NCI-H1930 (cell line): ENCODE measurements at regions not wholly inside any gene's neighbourhood (a gene's known extent, or its start where the extent isn't known, plus 50 kb on each side); places are given as distances from the start of the nearest gene placed in this dataset.

ENCODE experiments used
- DNase-seq, 2 experiments: peaks; one replicate each; lab custom pipeline; 2025; lab: John Stamatoyannopoulos, UW

DNA sequence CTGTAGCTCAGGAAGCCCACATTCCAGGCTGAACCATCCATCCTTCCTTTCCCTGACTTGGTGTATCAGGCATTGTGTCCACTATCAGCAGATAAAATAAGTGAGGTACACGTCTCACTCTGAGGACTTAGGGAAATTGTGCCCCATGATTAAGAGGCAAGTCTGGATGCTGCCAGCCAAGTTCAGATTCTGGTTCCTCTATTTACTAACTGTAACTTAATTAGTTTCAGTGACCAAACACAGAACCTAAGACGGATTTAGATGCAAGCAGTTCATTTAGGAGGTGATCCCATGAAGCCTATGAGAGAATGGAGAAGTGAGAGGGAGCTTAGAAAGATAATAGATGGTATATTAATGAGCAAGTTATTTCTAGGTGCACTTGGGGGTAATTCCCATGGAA is 56.6 kb upstream of the PACRGL start:
- DNase-seq = no peak

DNA sequence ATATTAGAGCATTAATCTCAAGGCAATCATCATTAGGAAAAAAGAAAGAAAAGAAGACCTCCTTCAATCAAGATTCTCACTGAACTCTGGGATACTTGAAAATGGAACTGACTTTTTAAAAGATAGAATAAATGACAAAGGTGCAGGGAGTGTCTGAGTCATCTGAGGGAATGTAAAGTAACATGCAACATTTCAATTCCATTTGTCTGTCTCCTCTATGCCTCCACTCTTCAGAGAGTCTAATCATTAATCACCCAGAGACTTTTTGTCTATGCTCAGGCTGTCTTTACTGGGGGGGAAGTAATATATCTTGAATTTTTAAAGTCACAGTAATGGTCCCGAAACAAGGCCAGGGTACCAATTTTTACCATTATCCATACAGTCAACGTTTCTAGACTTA is 55.0 kb upstream of the PACRGL start:
- DNase-seq = no peak

DNA sequence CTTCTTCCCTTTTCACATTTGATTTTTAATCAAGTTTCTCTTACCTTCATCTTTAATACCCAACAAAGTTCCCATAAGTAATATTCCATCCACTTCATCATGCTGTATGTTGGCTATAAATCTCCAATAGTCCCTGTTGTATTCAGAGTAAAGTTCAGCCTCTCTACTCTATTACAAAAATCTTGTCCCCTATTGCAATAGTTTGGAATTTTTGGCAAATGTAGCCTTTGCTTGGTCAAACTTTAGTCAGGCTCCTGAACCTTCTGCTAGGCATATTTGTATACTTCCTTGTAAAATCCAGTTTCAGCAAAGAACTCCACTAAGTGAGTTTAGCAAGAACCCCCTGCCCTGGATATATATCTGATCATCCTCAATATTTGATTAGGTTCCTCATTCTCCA is 54.0 kb upstream of the PACRGL start:
- DNase-seq = no peak
